Stimulated activated CD4-positive, alpha-beta T cell treated with anti-CD3 and anti-CD28 coated beads, Interleukin-4, amount 100 ng/mL, for 1 hour (primary cell): ENCODE measurements at regions not wholly inside any gene's neighbourhood (a gene's known extent, or its start where the extent isn't known, plus 50 kb on each side); places are given as distances from the start of the nearest gene placed in this dataset.

ENCODE experiments used
- DNase-seq: peaks from one replicate; pipeline ENCODE4 v3.0.0-alpha.2; 2020

DNA sequence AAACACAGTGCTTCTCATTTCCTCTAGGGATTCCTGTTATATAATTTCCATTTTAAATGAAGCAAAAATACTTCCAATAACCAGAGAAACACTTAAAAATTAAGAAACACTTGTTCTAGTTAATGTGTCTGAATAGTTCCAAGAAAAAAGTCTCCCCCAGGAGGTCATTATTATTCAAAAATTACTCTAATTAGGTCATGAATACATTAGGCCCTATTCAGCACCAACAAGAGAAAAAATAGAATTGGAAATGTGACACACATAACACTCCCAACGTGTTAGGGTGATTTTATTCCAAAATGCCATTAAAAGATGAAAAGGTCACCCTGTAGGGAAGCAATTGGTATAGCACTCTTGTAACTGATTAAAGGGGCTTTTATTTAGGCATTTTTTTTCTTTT is 382.1 kb downstream of the TUSC7 start:
- no peak for DNase-seq

DNA sequence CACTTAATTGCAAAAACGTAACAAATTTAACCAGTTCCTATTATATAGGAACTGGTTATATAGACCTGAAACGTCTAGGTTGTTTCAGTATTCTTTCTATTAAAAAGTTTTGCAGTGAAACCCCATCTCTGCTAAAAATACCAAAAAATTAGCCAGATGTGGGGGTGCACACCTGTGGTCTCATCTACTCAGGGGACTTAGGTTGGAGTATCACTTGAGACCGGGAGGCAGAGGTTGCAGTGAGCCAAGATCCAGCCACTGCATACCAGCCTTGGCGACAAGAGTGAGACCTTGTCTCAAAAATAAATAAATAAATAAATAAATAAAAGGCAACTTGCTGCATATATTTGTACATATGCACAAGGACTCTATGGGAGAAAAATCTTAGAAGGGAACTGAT is 387.0 kb downstream of the TUSC7 start:
- no peak for DNase-seq

DNA sequence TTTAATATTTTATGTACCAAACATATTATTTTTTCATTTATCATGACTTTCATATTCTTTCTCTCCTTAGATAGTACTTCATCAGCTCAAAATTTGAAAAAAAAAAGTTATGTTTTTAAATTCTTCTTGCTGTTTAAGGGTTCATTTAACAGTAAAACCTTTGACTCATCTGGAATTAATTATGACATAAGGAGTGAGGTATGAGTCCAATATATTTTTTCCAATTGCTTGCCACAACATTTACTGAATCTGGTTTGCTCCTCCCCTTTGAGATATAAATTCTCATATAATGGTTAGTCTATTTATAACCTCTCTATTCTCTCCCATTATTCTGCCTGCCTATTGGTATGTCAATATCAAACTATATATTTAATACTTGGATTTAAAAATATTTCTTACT is 387.8 kb downstream of the TUSC7 start:
- DNase-seq: no peak

DNA sequence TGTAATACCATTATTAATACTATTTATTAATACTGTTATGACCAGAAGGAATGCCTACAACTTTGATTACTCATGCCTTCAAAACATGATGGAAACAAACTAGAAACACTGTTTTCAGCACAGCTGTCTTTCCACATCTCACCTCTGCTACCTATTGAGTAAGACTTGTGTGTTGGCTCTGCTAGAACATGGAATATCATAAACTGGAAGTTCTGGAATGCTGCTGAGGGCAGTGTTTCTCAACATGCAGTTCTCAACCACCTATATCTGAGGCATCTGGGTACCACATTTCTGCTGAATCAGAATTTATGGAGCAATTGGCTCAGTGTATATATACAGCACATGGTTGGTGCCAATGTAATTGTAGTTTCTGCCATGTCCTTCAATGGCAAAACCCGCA is 392.1 kb downstream of the TUSC7 start:
- no peak for DNase-seq

DNA sequence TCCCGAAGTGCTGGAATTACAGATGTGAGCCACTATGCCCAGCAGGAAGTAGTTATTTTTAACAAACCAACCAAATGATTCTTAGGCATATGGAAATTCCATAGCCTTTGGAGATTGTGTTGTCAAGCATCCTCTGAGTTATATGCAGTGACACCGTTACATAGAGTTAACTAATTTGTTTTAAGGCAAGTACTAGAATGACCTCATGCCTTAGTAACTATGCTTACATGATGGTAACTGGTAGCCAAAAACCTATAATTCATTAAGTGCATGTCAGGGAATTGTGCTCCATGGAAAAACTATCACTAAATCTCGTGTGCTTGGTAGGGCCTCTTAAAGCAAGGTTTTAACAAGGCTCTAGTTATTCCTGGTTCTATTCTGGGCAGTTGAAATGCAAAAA is 392.8 kb downstream of the TUSC7 start:
- DNase-seq: no peak

DNA sequence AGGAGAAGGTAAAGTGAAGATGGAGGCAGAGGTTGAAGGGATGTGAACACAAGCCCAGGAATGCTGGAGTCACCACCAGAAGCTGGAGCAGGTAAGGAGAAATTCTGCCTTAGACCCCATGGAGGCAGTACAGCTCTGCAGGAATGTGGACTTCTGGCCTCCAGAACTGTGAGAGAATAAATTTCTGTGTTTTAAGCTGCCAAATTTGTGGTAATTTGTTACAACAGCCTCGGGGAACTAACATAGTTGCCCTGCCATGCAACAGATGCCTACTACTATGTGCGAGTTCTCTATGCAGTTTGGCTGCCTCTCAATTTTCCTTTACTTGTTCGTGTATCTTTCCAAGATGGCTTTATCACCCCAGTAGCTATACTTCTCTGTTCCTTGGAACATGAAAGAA is 394.1 kb downstream of the TUSC7 start:
- DNase-seq: no peak

DNA sequence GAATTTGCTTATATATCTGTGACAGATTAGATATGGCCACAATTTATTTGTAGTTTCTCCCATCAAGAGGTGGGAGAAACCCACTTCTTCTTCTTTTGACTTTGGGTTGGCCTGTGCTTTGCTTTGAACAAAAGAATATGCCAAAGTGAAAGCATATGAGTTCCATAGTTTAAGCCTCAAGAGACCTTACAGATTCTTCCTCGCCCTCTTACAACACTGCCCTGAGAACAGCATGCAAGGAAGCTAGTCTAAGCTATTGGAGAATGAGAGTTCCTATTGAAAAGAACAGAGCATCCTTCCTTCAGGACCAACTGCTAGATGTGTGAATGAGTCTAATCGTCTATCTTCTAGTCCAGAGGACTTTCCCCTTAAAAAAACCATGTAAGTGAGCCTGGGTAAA is 394.8 kb downstream of the TUSC7 start:
- no peak for DNase-seq

DNA sequence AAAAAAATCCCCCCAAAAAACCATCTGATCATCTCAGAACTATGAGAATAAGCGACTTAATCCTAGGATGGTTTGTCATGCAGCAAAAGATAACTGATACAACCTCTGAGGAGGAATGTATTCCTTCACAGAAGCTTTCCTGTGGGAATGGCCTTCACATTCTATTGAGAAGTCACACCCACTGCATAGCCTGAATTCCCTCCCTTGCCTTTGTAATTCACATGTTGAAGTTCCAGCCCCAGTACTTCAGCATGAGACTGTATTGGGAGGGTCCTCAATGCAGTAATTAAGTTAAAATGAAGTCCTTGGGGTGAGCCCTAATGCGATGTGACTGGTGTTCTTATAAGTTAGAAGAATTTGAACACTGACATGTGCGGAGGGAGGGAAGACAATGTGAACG is 395.2 kb downstream of the TUSC7 start:
- DNase-seq: no peak

DNA sequence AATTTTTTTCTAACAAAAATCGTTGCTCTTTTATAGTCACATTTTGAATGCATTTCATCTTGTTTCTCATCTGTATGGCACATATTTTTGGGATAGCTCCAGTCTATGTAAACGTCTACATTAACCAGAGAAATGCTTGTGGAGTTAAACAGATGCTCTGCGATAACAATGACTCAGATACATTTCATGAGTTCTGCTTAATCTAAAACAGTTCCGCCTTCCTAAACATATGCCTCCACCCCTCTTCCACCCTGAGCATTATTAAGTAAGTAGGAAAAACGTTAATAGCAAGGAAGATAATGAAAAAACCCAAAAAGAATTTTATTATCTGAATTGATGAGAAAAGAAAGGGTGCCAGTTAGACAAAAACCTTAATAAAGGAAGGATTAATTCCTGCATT is 396.1 kb downstream of the TUSC7 start:
- no peak for DNase-seq

DNA sequence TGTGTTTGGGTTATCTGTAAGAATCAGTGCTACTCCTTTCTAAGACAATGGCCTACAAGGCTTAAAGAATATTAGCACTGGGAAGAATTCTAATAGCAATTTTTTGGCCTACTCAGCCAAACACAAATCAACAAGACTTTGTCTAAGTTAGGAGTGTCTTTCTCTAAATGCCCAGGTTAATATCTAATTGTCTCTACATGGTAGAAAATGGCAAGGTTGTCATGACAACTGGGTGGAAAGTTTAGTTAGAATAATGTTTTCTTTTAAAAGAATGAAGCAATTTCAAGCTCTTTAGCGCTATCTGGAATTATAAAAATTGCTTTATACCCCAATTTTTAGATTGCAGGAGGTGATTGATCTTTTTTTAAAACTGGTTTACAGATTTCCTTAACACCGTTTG is 396.8 kb downstream of the TUSC7 start:
- no peak for DNase-seq

DNA sequence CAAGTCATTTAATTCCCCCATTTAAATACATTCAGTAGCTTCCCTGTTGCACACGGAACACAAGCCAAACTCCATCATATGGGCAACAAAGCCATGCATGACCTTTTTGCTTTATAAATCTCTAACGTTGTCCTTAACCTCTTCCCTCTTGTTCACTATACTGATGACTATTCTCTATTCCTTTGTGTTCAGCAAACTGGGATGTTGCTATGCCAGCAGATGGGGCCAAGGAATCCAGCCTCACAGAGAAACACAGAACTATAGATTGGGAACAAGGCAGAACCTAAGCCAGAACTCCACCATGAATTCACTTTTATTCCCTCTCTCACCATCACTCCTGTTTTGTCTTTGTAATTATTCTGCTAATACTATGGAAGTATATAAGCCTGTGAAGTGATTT is 398.4 kb downstream of the TUSC7 start:
- DNase-seq: no peak

DNA sequence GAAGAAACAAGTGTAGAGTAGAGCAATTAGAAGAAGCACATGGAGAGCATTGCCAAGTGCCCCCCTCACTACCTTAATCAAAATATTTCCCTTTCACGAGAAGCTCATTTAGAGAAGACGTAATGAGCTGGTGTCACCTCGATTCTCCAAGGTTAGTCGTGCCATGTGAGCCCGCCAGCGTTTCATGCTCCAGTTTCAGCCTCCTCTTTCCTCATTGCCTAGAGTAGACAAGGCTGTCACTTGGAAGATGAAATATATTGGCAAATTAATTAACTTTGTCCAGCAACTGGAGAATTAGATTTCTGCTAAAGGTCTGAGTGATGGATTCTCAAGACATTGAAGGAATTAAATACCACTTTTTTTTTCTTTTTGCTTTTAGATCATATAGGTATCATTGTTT is 399.6 kb downstream of the TUSC7 start:
- no peak for DNase-seq

DNA sequence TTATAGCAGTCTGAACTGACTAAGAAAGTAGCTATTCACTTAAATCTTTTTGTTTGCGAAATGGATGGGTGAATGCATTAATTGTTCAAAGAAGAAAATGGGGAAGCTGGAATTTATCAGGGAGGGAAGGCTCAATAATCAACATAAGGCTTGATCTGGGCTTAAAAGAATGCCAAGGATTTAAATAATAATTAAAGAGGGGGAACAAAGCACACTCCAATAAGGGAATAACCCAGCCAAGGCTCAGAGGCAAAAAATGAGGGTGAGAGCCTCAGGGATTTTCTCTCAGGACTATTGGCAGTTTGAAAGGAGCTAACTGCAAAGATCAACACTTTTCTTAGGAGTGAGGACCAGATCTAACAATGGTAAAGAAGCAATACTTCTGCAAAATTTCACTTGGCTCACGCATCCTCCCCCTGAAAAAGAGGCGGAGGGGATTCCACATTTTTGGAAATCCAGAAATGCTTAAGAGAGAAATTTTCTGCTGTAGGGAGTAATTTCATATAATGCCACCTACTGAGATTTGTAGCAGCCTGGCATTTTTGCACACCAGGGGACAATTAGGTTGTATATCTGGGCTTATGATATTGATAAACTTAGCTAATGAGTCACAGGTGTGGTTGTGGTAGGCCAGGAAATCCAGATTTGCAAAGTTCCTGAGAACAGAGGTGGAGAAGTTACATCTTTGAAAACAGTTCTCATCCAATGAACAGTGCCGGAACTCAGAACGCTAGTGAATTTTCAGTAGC is 405.1 kb downstream of the TUSC7 start:
- no peak for DNase-seq

DNA sequence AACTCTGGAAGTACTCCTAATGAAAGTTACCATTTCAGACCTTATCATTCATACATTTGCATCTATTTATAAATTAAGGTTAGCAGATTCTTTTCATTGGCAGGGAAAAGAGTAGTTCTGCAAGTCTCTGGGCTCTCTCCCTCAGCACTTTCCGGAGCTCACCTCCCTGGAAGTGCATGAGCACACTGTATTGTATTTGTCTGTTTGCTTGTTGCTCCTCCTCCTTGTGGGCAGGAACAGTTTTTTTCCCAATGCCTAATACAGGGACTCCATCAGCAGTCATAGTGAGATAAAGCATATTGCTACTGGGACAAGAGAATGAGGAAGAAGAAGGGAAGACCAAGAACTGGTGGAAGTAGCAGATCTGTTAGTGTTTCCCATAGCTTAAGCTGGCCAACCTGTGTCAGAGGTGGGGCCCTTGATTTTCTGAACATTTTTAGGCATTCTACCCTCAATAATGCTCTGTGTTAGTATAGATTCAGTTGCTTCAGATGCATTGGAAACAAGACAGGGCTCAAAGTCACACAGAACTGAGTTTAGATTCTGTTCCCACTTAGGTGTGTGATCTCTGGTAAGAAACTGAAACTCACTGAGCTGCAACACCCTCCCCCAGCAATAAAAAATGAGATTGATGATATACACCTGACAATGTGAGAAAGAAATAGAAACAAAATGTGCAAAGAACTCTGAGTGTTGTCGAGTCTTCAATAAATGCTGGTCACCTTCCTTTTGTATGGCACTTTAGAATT is 407.8 kb downstream of the TUSC7 start:
- DNase-seq: no peak

DNA sequence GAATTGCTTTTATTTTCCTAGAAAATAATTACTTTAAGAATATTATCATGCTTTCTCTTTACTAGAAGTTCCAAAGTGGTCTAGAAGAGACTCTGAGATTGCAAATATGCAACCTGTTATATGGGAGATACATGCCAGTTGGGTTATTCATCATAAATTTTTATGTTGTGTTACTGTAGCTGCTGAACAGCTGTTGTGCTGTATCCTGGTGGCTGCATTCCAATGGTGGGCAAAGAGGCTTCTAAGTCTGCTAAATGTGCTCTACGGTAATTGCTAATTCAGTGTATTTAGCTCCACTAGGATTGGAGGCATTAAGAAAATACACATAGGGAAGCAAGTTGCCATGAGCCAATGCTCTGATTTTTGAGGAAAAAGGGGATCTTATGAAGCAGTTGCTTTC is 409.0 kb downstream of the TUSC7 start:
- no peak for DNase-seq

DNA sequence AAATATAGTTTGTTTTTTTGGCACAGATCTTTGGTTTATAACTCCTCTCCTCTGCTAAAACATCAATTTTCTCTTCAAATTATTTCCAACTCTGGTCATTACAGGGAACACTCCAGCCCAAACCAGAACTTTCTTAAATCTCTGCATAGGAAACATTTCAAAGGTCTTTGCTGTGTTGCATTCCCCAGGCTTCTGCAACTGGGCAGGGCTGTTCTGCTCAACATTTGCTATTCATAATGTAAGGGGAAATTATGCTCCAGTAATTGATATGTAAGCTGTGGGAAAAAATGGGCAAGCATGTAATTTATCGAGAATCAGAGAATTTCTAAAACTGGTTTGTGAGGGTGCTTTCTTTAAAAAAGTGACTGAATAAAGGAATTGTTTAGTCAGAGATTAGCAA is 410.4 kb downstream of the TUSC7 start:
- no peak for DNase-seq

DNA sequence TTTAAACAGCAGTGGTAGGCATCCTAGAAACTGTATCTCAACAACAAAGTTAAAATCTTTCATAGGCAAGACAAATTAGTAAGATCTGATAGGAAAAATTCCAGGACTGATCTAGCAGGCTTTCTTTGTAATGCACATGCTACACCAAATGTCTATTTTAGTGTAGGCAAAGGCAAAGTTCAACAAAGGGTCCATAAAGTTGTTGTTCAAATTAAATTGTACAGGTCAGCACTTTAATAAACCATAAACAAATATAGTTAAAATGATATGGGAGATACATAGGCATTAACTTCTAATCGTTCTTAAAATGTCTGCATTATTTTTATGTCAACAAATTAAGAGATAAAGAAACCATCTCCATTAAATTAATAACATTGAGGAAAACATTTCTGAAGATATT is 413.0 kb downstream of the TUSC7 start:
- DNase-seq: no peak

DNA sequence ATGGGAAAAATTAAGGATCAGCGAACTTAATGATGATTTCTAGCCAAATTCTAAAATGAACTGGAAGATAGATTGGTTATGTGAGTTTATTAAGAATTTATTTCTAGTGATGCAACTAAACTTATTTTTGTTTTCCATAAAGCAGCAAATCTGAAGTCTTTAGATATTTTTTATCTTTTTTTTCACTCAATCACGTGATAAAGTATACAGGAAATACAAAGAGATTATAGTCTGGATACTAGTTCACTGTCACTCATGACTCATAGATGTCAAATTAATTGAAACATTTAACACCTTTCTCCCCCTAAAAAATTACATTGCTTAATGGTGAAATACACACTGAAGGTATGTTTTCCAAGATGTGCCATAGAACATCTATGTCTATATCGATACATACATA is 416.9 kb downstream of the TUSC7 start:
- DNase-seq: no peak

DNA sequence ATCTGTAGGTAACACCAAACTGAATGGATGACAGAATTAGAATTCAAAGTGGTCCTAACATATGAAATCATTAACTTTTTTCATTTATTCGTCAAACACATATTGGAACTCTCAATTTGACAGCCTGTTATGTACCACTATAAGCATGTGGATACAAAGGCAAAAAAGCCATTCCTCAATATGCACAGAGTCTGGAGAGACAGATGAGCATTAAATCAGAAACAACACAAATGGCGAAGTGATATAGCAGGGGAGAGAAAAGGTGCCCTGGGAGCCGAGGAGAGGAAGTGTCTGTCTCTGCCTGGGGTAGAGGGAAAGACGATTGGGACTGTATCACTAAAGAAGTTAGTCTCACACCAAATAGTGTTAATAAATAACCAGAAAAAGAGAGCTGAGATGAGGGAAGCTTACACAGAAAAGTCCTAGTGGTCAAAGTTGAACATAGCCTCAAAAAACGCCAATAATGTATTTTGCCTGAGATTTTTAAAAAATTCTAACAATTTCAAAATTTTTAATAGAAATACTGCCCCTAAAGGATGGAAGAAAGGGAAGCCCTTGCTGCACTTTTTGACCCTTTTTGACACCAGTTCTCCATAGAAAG is 417.5 kb downstream of the TUSC7 start:
- DNase-seq: no peak

DNA sequence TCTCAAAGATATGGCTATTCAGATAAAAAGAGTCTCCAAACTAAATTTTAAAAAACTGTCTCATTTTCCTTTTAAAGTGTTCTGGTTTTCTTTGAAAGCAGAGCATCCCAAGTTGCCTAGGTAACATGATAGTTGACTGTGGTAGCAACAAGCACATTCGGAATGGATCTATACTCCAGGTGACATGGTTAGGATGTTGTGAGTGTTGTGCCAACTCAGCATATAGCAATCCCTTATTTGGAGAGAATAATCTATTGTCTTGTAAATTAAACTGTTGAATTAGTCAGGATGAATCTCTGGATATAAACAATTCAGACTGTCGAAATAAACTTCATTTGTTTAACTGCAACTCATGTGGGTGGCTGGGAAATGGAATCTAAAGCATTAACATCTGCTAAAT is 418.6 kb downstream of the TUSC7 start:
- no peak for DNase-seq

DNA sequence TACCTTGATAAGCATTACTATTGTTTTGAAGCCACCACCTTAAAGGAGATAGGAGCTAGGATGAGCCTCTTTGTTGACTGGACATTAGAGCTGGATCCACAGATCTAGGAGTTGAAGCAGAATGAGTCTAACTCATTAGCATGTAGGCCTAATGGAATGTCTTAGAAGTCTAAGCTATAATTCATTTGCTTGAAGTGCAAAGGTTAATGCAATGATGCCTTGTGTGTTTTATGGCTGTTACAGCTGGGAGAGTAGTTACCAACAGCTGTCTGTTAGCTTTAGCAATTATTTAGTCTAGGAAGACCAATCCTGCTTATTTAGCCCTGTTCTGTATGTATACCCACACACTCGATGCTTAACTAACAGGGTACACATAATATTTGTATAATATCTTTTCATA is 419.3 kb downstream of the TUSC7 start:
- no peak for DNase-seq

DNA sequence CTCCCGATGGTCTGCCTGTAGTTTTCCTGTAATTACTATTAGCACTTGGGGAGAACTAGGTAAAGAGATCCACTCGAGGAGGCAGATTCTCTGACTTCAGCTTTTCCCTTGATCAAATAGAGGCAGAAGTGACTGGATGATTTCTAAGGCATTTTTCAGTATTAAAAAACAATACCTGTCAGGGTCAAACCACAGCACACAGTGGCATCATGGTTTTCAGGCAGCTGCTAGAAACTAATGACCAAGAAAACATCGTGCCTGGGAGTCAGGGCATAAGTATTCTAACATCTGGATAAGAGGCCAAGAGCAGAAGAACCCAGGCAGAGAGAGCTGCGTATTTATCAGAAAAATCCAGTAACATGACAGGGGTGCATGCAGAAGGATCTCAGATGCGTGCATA is 419.9 kb downstream of the TUSC7 start:
- no peak for DNase-seq

DNA sequence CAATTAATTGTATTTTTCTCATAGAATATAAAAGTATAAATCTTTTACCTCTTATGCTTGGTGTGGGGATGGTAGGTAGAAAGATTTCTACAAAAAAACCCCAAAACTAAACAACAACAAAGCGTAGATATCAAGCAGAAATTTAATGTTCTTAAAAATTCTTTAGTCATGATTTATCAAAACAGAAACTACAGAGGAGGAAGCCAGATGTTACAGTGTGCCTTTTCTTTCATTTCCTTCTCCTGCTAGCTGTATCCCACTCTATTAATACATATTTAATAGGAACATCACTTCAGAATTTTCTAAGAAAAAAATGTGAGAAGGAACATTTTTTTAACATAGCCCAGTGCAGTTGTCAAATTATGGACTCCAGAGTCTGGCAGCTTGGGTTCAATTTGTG is 420.6 kb downstream of the TUSC7 start:
- no peak for DNase-seq

DNA sequence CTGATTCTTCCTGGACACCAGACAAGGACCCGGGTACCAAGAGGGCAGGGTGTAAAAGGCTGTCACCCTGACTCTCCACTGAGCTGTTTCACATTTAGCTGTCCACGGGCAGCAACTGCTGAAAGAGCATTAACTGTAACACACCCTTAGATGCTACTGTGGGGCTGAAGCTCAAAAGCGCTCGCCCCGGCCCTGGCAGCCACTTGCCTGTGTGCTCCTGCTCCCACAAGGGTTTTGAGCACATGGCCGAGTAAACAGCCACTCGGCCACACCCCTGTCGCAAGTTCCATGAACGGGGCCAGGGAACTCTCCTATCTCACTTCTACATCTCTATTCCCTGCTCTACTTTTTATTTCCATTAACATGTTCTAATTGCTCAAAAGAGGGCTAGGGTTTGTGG is 421.7 kb downstream of the TUSC7 start:
- DNase-seq: no peak

DNA sequence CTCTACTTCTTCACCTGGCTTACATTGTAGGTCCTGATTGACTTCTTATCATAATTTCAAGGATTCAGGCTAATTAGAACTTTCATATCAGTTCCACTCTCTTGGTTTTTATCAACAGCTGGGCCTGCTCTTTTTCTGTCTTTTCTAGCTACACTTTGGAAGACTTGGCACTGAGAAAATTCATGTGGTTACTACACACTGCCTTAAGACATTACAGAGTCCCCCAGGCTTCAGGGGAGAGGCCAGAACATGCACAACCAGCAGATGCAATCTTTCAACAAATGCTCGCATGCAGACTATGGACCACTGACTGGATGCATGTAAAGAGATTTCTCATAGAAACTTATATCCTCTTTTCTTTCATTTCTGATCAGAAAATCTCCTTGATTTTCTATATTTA is 423.5 kb downstream of the TUSC7 start:
- DNase-seq: no peak
